K562 (cell line): ENCODE measurements at regions not wholly inside any gene's neighbourhood (a gene's known extent, or its start where the extent isn't known, plus 50 kb on each side); places are given as distances from the start of the nearest gene placed in this dataset.

Source experiments
- ATAC-seq: fragments of 200-7000 bp; cut with Tn5 transposase; 3 replicates; pipeline ENCODE4 v1.9.1; 2020; ENCODE audit warnings: moderate library complexity
- BruUV-seq: library from RNA; stranded (reverse); fragments of 400-500 nt; replicated peaks from 2 replicates; lab custom pipeline; 2021; lab: Mats Ljungman, UMichigan
- CTCF ChIA-PET: fragments of 300-600 bp; formaldehyde crosslinking; extraction: SDS; loops from one replicate; lab custom pipeline; 2021; ENCODE audit warnings: low intra/inter-chr PET ratio; lab: Yijun Ruan, JAX
- POLR2A ChIA-PET: fragments of 300-600, 350-650 bp; sonication (Branson Sonifier 250); formaldehyde crosslinking; extraction: SDS; loops from one replicate; lab custom pipeline; 2021; ENCODE audit warnings: antibody characterized with exemption, inconsistent platforms; lab: Yijun Ruan, JAX
- DNase-seq, 4 experiments: peaks; one replicate each; pipeline versions ENCODE4 v3.0.0 to v3.0.0-alpha.2; 2011 to 2018; ENCODE audit warnings: low spot score in 3 of 4, mixed read lengths in 3 of 4; ENCODE audit errors: extremely low read depth in 1 of 4
- FAIRE-seq: peaks from 2 replicates; lab custom pipeline; 2011; peaks lifted over from hg19 to GRCh38; lab: Jason Lieb, UNC
- H2AFZ ChIP-seq: 2 replicates; pipeline ENCODE4 v1.6.0; 2011; ENCODE audit warnings: low read depth, low read length, control low read depth, inconsistent platforms
- H3K27ac ChIP-seq: fragments of 200-600 bp; 3 replicates; pipeline ENCODE4 v1.8.0; 2011; ENCODE audit warnings: low read depth, mild to moderate bottlenecking, control low read depth, inconsistent platforms, low read length, moderate library complexity, mixed read lengths; ENCODE audit errors: extremely low read depth
- H3K27me3 ChIP-seq, 2 experiments: fragments of 300-600 bp in 1 of 2; 2 replicates in 1 of 2; 3 replicates in 1 of 2; pipeline versions ENCODE4 v1.6.0 to v1.8.0; 2011; ENCODE audit warnings: inconsistent platforms in 2 of 2, low read length in 2 of 2, mild to moderate bottlenecking in 1 of 2, mixed read lengths in 1 of 2, moderate library complexity in 1 of 2; ENCODE audit not compliant: control insufficient read depth in 2 of 2, insufficient read depth in 2 of 2
- H3K36me3 ChIP-seq: fragments of 300-600 bp; 3 replicates; pipeline ENCODE4 v1.8.0; 2011; ENCODE audit warnings: mild to moderate bottlenecking, low read length, inconsistent platforms; ENCODE audit not compliant: control insufficient read depth, insufficient read depth
- H3K4me1 ChIP-seq, 2 experiments: fragments of 200-600 bp in 1 of 2; replicated peaks in 1 of 2; 2 replicates in 1 of 2; 3 replicates in 1 of 2; pipeline versions ENCODE4 v1.5.1 to v1.8.0; 2011; ENCODE audit warnings: inconsistent platforms in 2 of 2, low read length in 2 of 2, mild to moderate bottlenecking in 1 of 2, mixed read lengths in 1 of 2, moderate library complexity in 1 of 2; ENCODE audit not compliant: control insufficient read depth in 2 of 2, insufficient read depth in 2 of 2
- H3K4me2 ChIP-seq: 2 replicates; pipeline ENCODE4 v1.6.1; 2011; ENCODE audit warnings: low read length, control low read depth, inconsistent platforms, mixed read lengths; ENCODE audit not compliant: insufficient read depth
- H3K4me3 ChIP-seq: fragments of 200-600 bp; sonication (generic), shearing (Covaris generic); 2 replicates; pipeline ENCODE4 v1.5.1; 2016; ENCODE audit warnings: control low read depth, inconsistent platforms
- H3K79me2 ChIP-seq: fragments of 200-600 bp; 3 replicates; pipeline ENCODE4 v1.8.0; 2011; ENCODE audit warnings: low read length, inconsistent platforms; ENCODE audit not compliant: control insufficient read depth, insufficient read depth
- H3K9ac ChIP-seq, 2 experiments: 2 replicates each; pipeline versions ENCODE4 v1.6.0 to v1.6.1; 2011; ENCODE audit warnings: low read depth in 2 of 2, low read length in 2 of 2, control low read depth in 1 of 2, inconsistent platforms in 1 of 2, mild to moderate bottlenecking in 1 of 2, mixed read lengths in 1 of 2; ENCODE audit not compliant: insufficient read depth in 1 of 2
- H3K9me1 ChIP-seq: one replicate; pipeline ENCODE4 v1.6.0; 2011; ENCODE audit warnings: inconsistent platforms, mild to moderate bottlenecking, low read length, moderate library complexity; ENCODE audit not compliant: control insufficient read depth, insufficient read depth
- H3K9me3 ChIP-seq: replicated peaks from 2 replicates; pipeline ENCODE4 v1.5.1; 2011; ENCODE audit warnings: low read depth, low read length, inconsistent platforms; ENCODE audit not compliant: control insufficient read depth, insufficient read depth
- H4K20me1 ChIP-seq: replicated peaks from 2 replicates; pipeline ENCODE4 v1.6.1; 2011; ENCODE audit warnings: low read length, inconsistent platforms, mixed read lengths; ENCODE audit not compliant: control insufficient read depth, insufficient read depth
- ERF ChIP-seq: fragments of 450-650 bp; formaldehyde crosslinking; IDR thresholded peaks from 2 replicates; pipeline ENCODE4 v1.4.0; 2020; ENCODE audit warnings: mild to moderate bottlenecking, mixed read lengths
- HCFC1 ChIP-seq: IDR thresholded peaks from 2 replicates; pipeline ENCODE4 v1.6.1; 2012; ENCODE audit warnings: low read depth, low read length, improper control_type of control experiment
- KLF1 ChIP-seq: fragments of 450-650 bp; IDR thresholded peaks from 2 replicates; pipeline ENCODE4 v1.6.1; 2016; ENCODE audit warnings: missing genetic modification characterization, missing compliant biosample characterization
- LARP7 ChIP-seq: fragments of 450-650 bp; IDR thresholded peaks from 2 replicates; pipeline ENCODE4 v1.6.1; 2016
- NEUROD1 ChIP-seq: fragments of 150-350 bp; IDR thresholded peaks from 2 replicates; pipeline ENCODE4 v1.6.1; 2014; ENCODE audit warnings: borderline replicate concordance, low read length, low read depth; ENCODE audit not compliant: partially characterized antibody
- NR2C2 ChIP-seq, 2 experiments: fragments of 200-800 bp in 1 of 2; sonication (Bioruptor generic) in 1 of 2; sonication (generic) in 1 of 2; formaldehyde crosslinking in 1 of 2; IDR thresholded peaks; 2 replicates each; pipeline versions ENCODE4 v1.6.1 to v1.8.0; 2016 to 2022; ENCODE audit warnings: mild to moderate bottlenecking in 1 of 2, missing compliant biosample characterization in 1 of 2, missing genetic modification characterization in 1 of 2, missing genetic modification reagents in 1 of 2
- PKNOX1 ChIP-seq: fragments of 450-650 bp; IDR thresholded peaks from 2 replicates; pipeline ENCODE4 v1.6.1; 2016
- RBFOX2 ChIP-seq: fragments of 200-400 bp; formaldehyde crosslinking; IDR thresholded peaks from 2 replicates; pipeline ENCODE4 v1.6.1; 2017; ENCODE audit warnings: low read depth, mild to moderate bottlenecking, low read length, moderate library complexity
- RBM39 ChIP-seq: fragments of 200-400 bp; formaldehyde crosslinking; optimal IDR thresholded peaks from 2 replicates; pipeline ENCODE3; 2018; ENCODE audit warnings: low read depth, low read length
- RCOR1 ChIP-seq, 2 experiments: IDR thresholded peaks; 2 replicates each; pipeline ENCODE4 v1.6.1; 2012; ENCODE audit warnings: low read depth in 2 of 2, low read length in 2 of 2, borderline replicate concordance in 1 of 2, improper control_type of control experiment in 1 of 2
- ZNF584 ChIP-seq: fragments of 200-800 bp; sonication (Bioruptor generic); IDR thresholded peaks from 2 replicates; pipeline ENCODE4 v1.6.1; 2016; ENCODE audit warnings: low read depth, mild to moderate bottlenecking, missing genetic modification characterization, missing compliant biosample characterization
- WGBS: fragments of 100-300 bp; shearing (Covaris generic); methylation state at CpG from one replicate; pipeline ENCODE4 v1.1.6; 2016; ENCODE audit warnings: low coverage, mixed read lengths; ENCODE audit not compliant: insufficient coverage; ENCODE audit errors: missing lambda C conversion rate; 5-methylcytosine and 5-hydroxymethylcytosine counted together
- in situ Hi-C: fragments of 300-500 bp; cut with MboI; formaldehyde crosslinking; loops from 4 replicates; pipeline ENCODE4 v1.15.0; 2018; ENCODE audit warnings: inconsistent platforms, mixed read lengths
- intact Hi-C: fragments of 100-400 bp; cut with micrococcal nuclease; formaldehyde crosslinking; loops from 2 replicates; pipeline ENCODE4 v1.14.2; 2022

- no peak overlapping the region for H2AFZ ChIP-seq
- ATAC-seq, result no peak
- in situ Hi-C loops, result no loop called here
- H3K9me1 ChIP-seq, result no peaks in the 10 kb centered on the region
- FAIRE-seq, result no peak
- no peak overlapping the region for H3K9ac ChIP-seq
- ChIA-PET CTCF (no interaction called here), POLR2A (no interaction called here)
- H3K4me3 ChIP-seq, result no peak overlapping the region
- H3K27ac ChIP-seq, result no peak overlapping the region
- no peak overlapping the region for H3K4me2 ChIP-seq
- intact Hi-C loops, result no loop called here
- no peak for TF ChIP-seq HCFC1
- TF ChIP-seq RBM39, result no peak
- no peak for TF ChIP-seq RCOR1 (IDR thresholded peaks at IDR 0.05; ENCODE audit: borderline replicate concordance in 1 of 2, low read depth in 2 of 2, low read length in 2 of 2)
- TF ChIP-seq, all 486 proteins: peak for 0
- BruUV-seq, result no TSS peak
- Histone ChIP-seq H3K79me2 (no peaks in the 10 kb centered on the region), H3K9me3 (no peaks in the 10 kb centered on the region), H3K36me3 (no peaks in the 10 kb centered on the region), H3K4me1 (no peaks in the 10 kb centered on the region), H4K20me1 (no peaks in the 10 kb centered on the region), H3K27me3 (no peaks in the 10 kb centered on the region)
- no peak for DNase-seq
- 40% methylated on average over 1 of the region's 1 CpG for WGBS
These were observed 1101.9 kb downstream of the PCDH9 start for GRCh38 chr13:66128201-66128600.

- ATAC-seq (no peak), DNase-seq (no peak), FAIRE-seq (no peak)
- Histone ChIP-seq H3K79me2 (no peaks in the 10 kb centered on the region), H3K4me2 (no peak overlapping the region), H3K9me1 (no peaks in the 10 kb centered on the region), H3K27ac (no peak overlapping the region), H3K4me1 (no peaks in the 10 kb centered on the region), H2AFZ (no peak overlapping the region), H3K36me3 (no peaks in the 10 kb centered on the region), H3K4me3 (no peak overlapping the region), H3K27me3 (no peaks in the 10 kb centered on the region), H3K9me3 (no peaks in the 10 kb centered on the region), H4K20me1 (no peaks in the 10 kb centered on the region), H3K9ac (no peak overlapping the region)
- peak; percentile 37; the same call in 1 of the 2 replicates for TF ChIP-seq PKNOX1
- TF ChIP-seq LARP7, result no peak
- TF ChIP-seq RBFOX2, result no peak
- no peak for TF ChIP-seq NEUROD1
- TF ChIP-seq ZNF584 (CRISPR knock-in tag), result no peak
- no peak for TF ChIP-seq NR2C2 (CRISPR knock-in tag; IDR thresholded peaks at IDR 0.05)
- TF ChIP-seq NR2C2 (tag; IDR thresholded peaks at IDR 0.05), result no peak
- no peak for TF ChIP-seq KLF1 (tag)
- TF ChIP-seq ERF, result no peak
- POLR2A ChIA-PET, result no interaction called here
- intact Hi-C loops, result no loop called here
- 37% methylated on average over 4 of the region's 4 CpGs for WGBS
- in situ Hi-C loops, result no loop called here
- BruUV-seq, result no TSS peak
- CTCF ChIA-PET, result no interaction called here
These were observed 1112.6 kb downstream of the PCDH9 start for GRCh38 chr13:66117563-66117962.
